Upper lobe of left lung (tissue), 6 donors: ENCODE measurements at regions not wholly inside any gene's neighbourhood (a gene's known extent, or its start where the extent isn't known, plus 50 kb on each side); places are given as distances from the start of the nearest gene placed in this dataset.
A peak's percentile ranks its signal among the peaks of the same experiment; 100 is the strongest.

Source experiments
- ATAC-seq, 2 donors: fragments of 200-7000 bp; cut with Tn5 transposase; one replicate each; pipeline ENCODE4 v1.9.1; 2022; ENCODE audit warnings: mild to moderate bottlenecking in 2 of 2, moderate library complexity in 2 of 2; ENCODE audit not compliant: low FRiP score in 2 of 2
- DNase-seq, 2 donors: peaks; one replicate each; pipeline ENCODE4 v3.0.0-alpha.2; 2019 to 2020
- H3K27ac ChIP-seq, 4 donors: fragments of 200-600 bp; sonication (generic); one replicate each; pipeline ENCODE4 v1.5.1; 2016 to 2019
- H3K27me3 ChIP-seq, 4 donors: fragments of 200-600 bp; sonication (generic); one replicate each; pipeline ENCODE4 v1.5.1; 2017 to 2019
- H3K36me3 ChIP-seq, 4 donors: fragments of 200-600 bp; sonication (generic); one replicate each; pipeline ENCODE4 v1.5.1; 2016 to 2019
- H3K4me1 ChIP-seq, 4 donors: fragments of 200-600 bp; sonication (generic); one replicate each; pipeline ENCODE4 v1.5.1; 2018 to 2019
- H3K4me3 ChIP-seq, 4 donors: fragments of 200-600 bp; sonication (generic); one replicate each; pipeline ENCODE4 v1.5.1; 2017 to 2019; ENCODE audit warnings: mild to moderate bottlenecking in 2 of 4, moderate library complexity in 1 of 4
- H3K9me3 ChIP-seq, 4 donors: fragments of 200-600 bp; sonication (generic); one replicate each; pipeline ENCODE4 v1.5.1; 2018 to 2019
- CTCF ChIP-seq, 6 experiments: fragments of 450-650 bp in 4 of 6; fragments of 200-600 bp in 2 of 6; sonication (generic) in 2 of 6; IDR thresholded peaks; one replicate each; pipeline ENCODE4 v1.5.1; 2016 to 2019; ENCODE audit warnings: antibody characterized with exemption in 6 of 6
- EP300 ChIP-seq, 4 donors: sonication (generic); formaldehyde crosslinking; IDR thresholded peaks; one replicate each; pipeline ENCODE4 v1.5.1; 2017; ENCODE audit warnings: antibody characterized with exemption in 4 of 4, control low read depth in 2 of 4
- POLR2A ChIP-seq, 4 donors: fragments of 450-650 bp; IDR thresholded peaks; one replicate each; pipeline ENCODE4 v1.5.1; 2016 to 2017; ENCODE audit warnings: antibody characterized with exemption in 4 of 4, mild to moderate bottlenecking in 2 of 4
- POLR2AphosphoS5 ChIP-seq, 2 donors: sonication (generic); formaldehyde crosslinking; IDR thresholded peaks; one replicate each; pipeline ENCODE4 v1.5.1; 2017; ENCODE audit warnings: antibody characterized with exemption in 2 of 2
- WGBS, 2 donors: methylation state at CpG; one replicate each; pipeline ENCODE4 v1.1.5; 2017 to 2018; 5-methylcytosine and 5-hydroxymethylcytosine counted together
- donor health status: DM: no; HTN: no; CAD: no; lungs with moderate emphysema.
- donor health status: DM: no; HTN: yes; CAD: no; lungs with severe emphysema.

GRCh38 chr13:40261336-40261735 lies 405.1 kb downstream of the FOXO1 start:
- Histone ChIP-seq H3K36me3 (no peaks in the 10 kb centered on the region), H3K4me1 (no peaks in the 10 kb centered on the region), H3K9me3 (no peaks in the 10 kb centered on the region), H3K4me3 (no peak overlapping the region), H3K27ac (no peak overlapping the region), H3K27me3 (no peaks in the 10 kb centered on the region)
- DNase-seq (no peak), ATAC-seq (no peak)
- TF ChIP-seq POLR2A (IDR thresholded peaks at IDR 0.05): no peak
- no peak for TF ChIP-seq POLR2AphosphoS5 (IDR thresholded peaks at IDR 0.05)
- no peak for TF ChIP-seq EP300 (IDR thresholded peaks at IDR 0.05)
- TF ChIP-seq CTCF (IDR thresholded peaks at IDR 0.05): no peak
- 73 to 76% methylated on average over 4 of the region's 4 CpGs for WGBS, 2 donors

- Histone ChIP-seq H3K27ac (no peak overlapping the region), H3K36me3 (no peaks in the 10 kb centered on the region), H3K27me3 (no peaks in the 10 kb centered on the region), H3K4me3 (no peak overlapping the region), H3K9me3 (no peaks in the 10 kb centered on the region), H3K4me1 (no peaks in the 10 kb centered on the region)
- WGBS, 2 donors: 96 to 100% methylated on average over 2 of the region's 2 CpGs
- ATAC-seq: no peak
- no peak for DNase-seq
- TF ChIP-seq EP300 (IDR thresholded peaks at IDR 0.05) (no peak), POLR2AphosphoS5 (IDR thresholded peaks at IDR 0.05) (no peak), CTCF (IDR thresholded peaks at IDR 0.05) (no peak), POLR2A (IDR thresholded peaks at IDR 0.05) (no peak)
Observed at GRCh38 chr13:40261947-40262346, 404.5 kb downstream of the FOXO1 start.

- Histone ChIP-seq H3K27me3 (no peaks in the 10 kb centered on the region), H3K4me1 (peaks cover 0 to 11% (median 6%) of the 10 kb centered on the region in 4 donors), H3K4me3 (no peak overlapping the region), H3K36me3 (no peaks in the 10 kb centered on the region), H3K27ac (peak overlapping the region in 2 of 4 donors; percentile 11 to 19), H3K9me3 (no peaks in the 10 kb centered on the region)
- ATAC-seq: peak; percentile 66 to 80
- 63 to 76% methylated on average over 2 of the region's 2 CpGs for WGBS, 2 donors
- TF ChIP-seq POLR2AphosphoS5 (IDR thresholded peaks at IDR 0.05): peak; percentile 56
- TF ChIP-seq CTCF (IDR thresholded peaks at IDR 0.05): no peak
- no peak for DNase-seq
Observed at GRCh38 chr13:40269086-40269485, 397.4 kb downstream of the FOXO1 start.

- Histone ChIP-seq H3K4me1 (peaks cover 0 to 11% (median 6%) of the 10 kb centered on the region in 4 donors), H3K27ac (peak overlapping the region in 3 of 4 donors; percentile 45 to 59 (median 55)), H3K27me3 (no peaks in the 10 kb centered on the region), H3K36me3 (no peaks in the 10 kb centered on the region), H3K9me3 (no peaks in the 10 kb centered on the region), H3K4me3 (no peak overlapping the region)
- DNase-seq: no peak
- ATAC-seq: no peak
- no peak for TF ChIP-seq EP300 (IDR thresholded peaks at IDR 0.05)
- no peak for TF ChIP-seq POLR2AphosphoS5 (IDR thresholded peaks at IDR 0.05)
- no peak for TF ChIP-seq CTCF (IDR thresholded peaks at IDR 0.05)
- no peak for TF ChIP-seq POLR2A (IDR thresholded peaks at IDR 0.05)
- 91 to 95% methylated on average over 1 of the region's 1 CpG for WGBS, 2 donors
Observed at GRCh38 chr13:40270726-40271125, 395.7 kb downstream of the FOXO1 start.

- 26 to 39% methylated on average over 4 to 7 of the region's 7 CpGs for WGBS, 2 donors
- H3K4me1 ChIP-seq: peaks cover 0 to 11% (median 6%) of the 10 kb centered on the region in 4 donors
- peak overlapping the region; percentile 24 to 59 (median 50) for H3K27ac ChIP-seq
- no peaks in the 10 kb centered on the region for H3K9me3 ChIP-seq
- TF ChIP-seq EP300 (IDR thresholded peaks at IDR 0.05) (no peak), POLR2A (IDR thresholded peaks at IDR 0.05) (no peak), POLR2AphosphoS5 (IDR thresholded peaks at IDR 0.05) (peak in 1 of 2 donors; percentile 14), CTCF (IDR thresholded peaks at IDR 0.05) (no peak)
- ATAC-seq (peak; percentile 7 to 24), DNase-seq (no peak)
- no peaks in the 10 kb centered on the region for H3K27me3 ChIP-seq
- no peaks in the 10 kb centered on the region for H3K36me3 ChIP-seq
- no peak overlapping the region for H3K4me3 ChIP-seq
Observed at GRCh38 chr13:40271271-40271885, 395.1 kb downstream of the FOXO1 start.
